ENCODE measurements at regions not wholly inside any gene's neighbourhood (a gene's known extent, or its start where the extent isn't known, plus 50 kb on each side); places are given as distances from the start of the nearest gene placed in this dataset.

- TF ChIP-seq POLR2AphosphoS5 (IDR thresholded peaks at IDR 0.05; ENCODE audit: low read depth, low read length) (no peak), TAF1 (IDR thresholded peaks at IDR 0.05; ENCODE audit: borderline replicate concordance, low read depth, low read length) (no peak)
Measured at GRCh38 chr15:45858491-45858890, 223.7 kb downstream of the SQOR start.

Data from GM12892 (cell line).